ENCODE measurements at regions not wholly inside any gene's neighbourhood (a gene's known extent, or its start where the extent isn't known, plus 50 kb on each side); places are given as distances from the start of the nearest gene placed in this dataset.

DNA sequence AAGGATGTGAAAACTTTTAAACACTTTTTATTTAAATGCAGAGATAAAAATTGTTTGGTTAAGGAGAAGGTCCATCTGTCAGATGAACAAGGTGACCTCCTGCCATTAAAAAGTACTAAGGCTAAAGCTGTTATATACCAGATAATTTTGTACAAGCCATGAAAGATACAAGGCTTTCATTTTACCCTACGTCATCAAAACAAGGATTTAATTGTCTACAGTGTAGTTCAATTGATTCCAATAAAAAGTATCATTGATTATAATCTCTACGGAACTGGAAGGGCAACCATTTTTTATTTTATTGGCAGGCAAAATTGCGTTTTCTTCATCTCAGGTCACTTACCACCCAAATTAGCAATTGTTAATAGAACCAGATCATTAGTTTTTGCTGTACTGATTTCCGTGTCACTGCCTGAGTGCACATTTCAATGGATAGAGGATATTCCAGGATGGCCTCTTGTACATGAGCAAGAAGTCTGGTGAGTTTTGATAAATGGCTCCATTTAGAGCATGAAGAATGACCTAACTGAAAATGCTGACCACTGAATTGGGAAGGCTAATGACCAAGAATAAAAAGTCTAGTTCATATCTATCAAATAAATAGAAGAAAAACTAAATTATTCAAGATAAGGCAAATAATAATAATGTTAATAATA, 564.9 kb downstream of the JRKL start:
- no peak overlapping the region for H3K4me3 Mint-ChIP-seq
- H3K36me3 ChIP-seq = no peaks in the 10 kb centered on the region

DNA sequence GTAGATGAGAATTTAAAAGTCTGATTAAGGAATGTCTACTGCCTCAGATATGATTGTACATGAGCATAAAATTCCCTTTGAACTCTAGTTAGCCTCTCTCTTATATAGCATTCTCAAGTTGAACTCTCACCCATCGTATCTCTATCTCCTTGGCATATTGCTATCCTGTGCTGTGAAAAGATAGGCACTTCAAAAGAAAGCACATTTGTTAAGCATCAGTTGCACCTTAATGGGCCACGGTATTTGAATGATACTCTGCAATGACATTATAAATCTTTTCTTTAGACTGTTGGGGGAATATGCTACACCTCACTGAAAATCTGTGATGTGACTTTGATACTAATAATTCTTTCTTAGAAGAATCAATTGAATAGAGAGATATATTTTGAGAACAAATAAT, 570.7 kb downstream of the JRKL start:
- H3K4me3 ChIP-seq = no peak overlapping the region
- DNase-seq (ENCODE audit: low spot score) = no peak
- no peak overlapping the region for H3K27ac ChIP-seq
- H3K4me1 ChIP-seq = no peaks in the 10 kb centered on the region
- Mint-ChIP-seq H3K36me3 (no peaks in the 10 kb centered on the region), H3K9me3 (no peaks in the 10 kb centered on the region), H3K4me3 (no peak overlapping the region), H3K27ac (no peak overlapping the region), H3K4me1 (no peaks in the 10 kb centered on the region), H3K27me3 (ENCODE audit: insufficient read depth, low read depth) (no peaks in the 10 kb centered on the region)
- H3K4me2 ChIP-seq = no peak overlapping the region
- H3K9me3 ChIP-seq (ENCODE audit: low read depth) = no peaks in the 10 kb centered on the region
- no peak overlapping the region for H3K9ac ChIP-seq
- H3K36me3 ChIP-seq = no peaks in the 10 kb centered on the region
- H3K27me3 ChIP-seq = no peaks in the 10 kb centered on the region
- H2AFZ ChIP-seq (replicated peaks) = no peak overlapping the region
- H3F3A ChIP-seq (ENCODE audit: low read depth) = no peaks in the 10 kb centered on the region
- TF ChIP-seq, protein P1, sequence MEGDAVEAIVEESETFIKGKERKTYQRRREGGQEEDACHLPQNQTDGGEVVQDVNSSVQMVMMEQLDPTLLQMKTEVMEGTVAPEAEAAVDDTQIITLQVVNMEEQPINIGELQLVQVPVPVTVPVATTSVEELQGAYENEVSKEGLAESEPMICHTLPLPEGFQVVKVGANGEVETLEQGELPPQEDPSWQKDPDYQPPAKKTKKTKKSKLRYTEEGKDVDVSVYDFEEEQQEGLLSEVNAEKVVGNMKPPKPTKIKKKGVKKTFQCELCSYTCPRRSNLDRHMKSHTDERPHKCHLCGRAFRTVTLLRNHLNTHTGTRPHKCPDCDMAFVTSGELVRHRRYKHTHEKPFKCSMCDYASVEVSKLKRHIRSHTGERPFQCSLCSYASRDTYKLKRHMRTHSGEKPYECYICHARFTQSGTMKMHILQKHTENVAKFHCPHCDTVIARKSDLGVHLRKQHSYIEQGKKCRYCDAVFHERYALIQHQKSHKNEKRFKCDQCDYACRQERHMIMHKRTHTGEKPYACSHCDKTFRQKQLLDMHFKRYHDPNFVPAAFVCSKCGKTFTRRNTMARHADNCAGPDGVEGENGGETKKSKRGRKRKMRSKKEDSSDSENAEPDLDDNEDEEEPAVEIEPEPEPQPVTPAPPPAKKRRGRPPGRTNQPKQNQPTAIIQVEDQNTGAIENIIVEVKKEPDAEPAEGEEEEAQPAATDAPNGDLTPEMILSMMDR (IDR thresholded peaks at IDR 0.05) = no peak
- TF ChIP-seq EZH2phosphoT487 (IDR thresholded peaks at IDR 0.05) (no peak), EZH2 (IDR thresholded peaks at IDR 0.05) (no peak)
- H4K20me1 ChIP-seq (ENCODE audit: low read depth) = no peaks in the 10 kb centered on the region
- no peaks in the 10 kb centered on the region for H3K79me2 ChIP-seq (ENCODE audit: low read depth)

More for the DNA sequence above, 564.9 kb downstream of the JRKL start:
- Histone ChIP-seq H3K27me3 (no peaks in the 10 kb centered on the region), H3K9me3 (ENCODE audit: low read depth) (no peaks in the 10 kb centered on the region), H2AFZ (replicated peaks) (no peak overlapping the region), H3K27ac (no peak overlapping the region), H3K79me2 (ENCODE audit: low read depth) (no peaks in the 10 kb centered on the region), H3K4me1 (no peaks in the 10 kb centered on the region), H3K4me2 (no peak overlapping the region), H3K4me3 (no peak overlapping the region), H4K20me1 (ENCODE audit: low read depth) (no peaks in the 10 kb centered on the region), H3F3A (ENCODE audit: low read depth) (no peaks in the 10 kb centered on the region), H3K9ac (no peak overlapping the region)
- Mint-ChIP-seq H3K27me3 (ENCODE audit: insufficient read depth, low read depth) (no peaks in the 10 kb centered on the region), H3K36me3 (no peaks in the 10 kb centered on the region), H3K9me3 (no peaks in the 10 kb centered on the region), H3K27ac (no peak overlapping the region), H3K4me1 (no peaks in the 10 kb centered on the region)
- DNase-seq (ENCODE audit: low spot score) = no peak
- TF ChIP-seq EZH2 (IDR thresholded peaks at IDR 0.05) (no peak), EZH2phosphoT487 (IDR thresholded peaks at IDR 0.05) (no peak)
- TF ChIP-seq, protein P1 (IDR thresholded peaks at IDR 0.05) = no peak

DNA sequence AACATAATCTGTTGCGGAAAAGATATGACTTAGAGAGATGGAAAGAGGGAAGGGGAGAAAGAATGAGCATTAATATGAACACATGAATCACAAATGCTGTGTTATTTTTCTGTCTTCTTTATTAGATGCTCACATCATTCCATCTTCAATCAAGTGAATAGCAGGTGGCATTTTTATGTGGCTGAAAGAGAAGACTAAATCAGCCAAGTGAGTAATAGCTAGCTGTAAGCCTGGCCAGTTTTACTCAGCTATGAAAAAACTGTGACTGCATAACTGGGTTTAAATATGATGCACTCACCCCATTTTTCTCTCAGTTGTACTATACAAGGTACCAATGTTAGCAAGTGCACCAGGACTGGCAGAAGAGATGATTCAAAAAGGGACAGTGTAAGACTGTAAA, 571.1 kb downstream of the JRKL start:
- H3K36me3 Mint-ChIP-seq = no peaks in the 10 kb centered on the region
- Histone ChIP-seq H3K4me3 (no peak overlapping the region), H3K4me1 (no peaks in the 10 kb centered on the region), H3K27me3 (no peaks in the 10 kb centered on the region), H3K79me2 (ENCODE audit: low read depth) (no peaks in the 10 kb centered on the region), H3K9me3 (ENCODE audit: low read depth) (no peaks in the 10 kb centered on the region), H3K36me3 (no peaks in the 10 kb centered on the region), H3K9ac (no peak overlapping the region), H2AFZ (replicated peaks) (no peak overlapping the region), H3K4me2 (no peak overlapping the region), H4K20me1 (ENCODE audit: low read depth) (no peaks in the 10 kb centered on the region), H3K27ac (no peak overlapping the region), H3F3A (ENCODE audit: low read depth) (no peaks in the 10 kb centered on the region)
- H3K4me1 Mint-ChIP-seq = no peaks in the 10 kb centered on the region
- no peaks in the 10 kb centered on the region for H3K27me3 Mint-ChIP-seq (ENCODE audit: insufficient read depth, low read depth)
- no peak overlapping the region for H3K4me3 Mint-ChIP-seq
- H3K9me3 Mint-ChIP-seq = no peaks in the 10 kb centered on the region
- no peak overlapping the region for H3K27ac Mint-ChIP-seq
- no peak for TF ChIP-seq EZH2phosphoT487 (IDR thresholded peaks at IDR 0.05)
- TF ChIP-seq EZH2 (IDR thresholded peaks at IDR 0.05) = no peak
- TF ChIP-seq, protein P1 (IDR thresholded peaks at IDR 0.05) = no peak
- no peak for DNase-seq (ENCODE audit: low spot score)
